MM.1S (cell line): ENCODE measurements at regions not wholly inside any gene's neighbourhood (a gene's known extent, or its start where the extent isn't known, plus 50 kb on each side); places are given as distances from the start of the nearest gene placed in this dataset.

ENCODE experiments used
- CTCF ChIP-seq: fragments of 300-600 bp; sonication (generic); IDR thresholded peaks from 2 replicates; pipeline ENCODE4 v1.5.1; 2016; ENCODE audit warnings: antibody characterized with exemption, low read length, mixed read lengths
- EZH2 ChIP-seq: fragments of 300-600 bp; sonication (generic); optimal IDR thresholded peaks from 2 replicates; pipeline ENCODE3; 2017; ENCODE audit warnings: low read depth, mild to moderate bottlenecking, antibody characterized with exemption, low read length, mixed read lengths
- EZH2phosphoT487 ChIP-seq: fragments of 300-600 bp; sonication (generic); IDR thresholded peaks from 2 replicates; pipeline ENCODE4 v1.6.1; 2018; ENCODE audit warnings: antibody characterized with exemption, low read length

GRCh38 chr2:223235986-223236385 lies 184.0 kb downstream of the KCNE4 start:
- TF ChIP-seq CTCF (no peak), EZH2 (no peak), EZH2phosphoT487 (no peak)
